MM.1S (cell line): ENCODE measurements at regions not wholly inside any gene's neighbourhood (a gene's known extent, or its start where the extent isn't known, plus 50 kb on each side); places are given as distances from the start of the nearest gene placed in this dataset.

Source experiments
- CTCF ChIP-seq: fragments of 300-600 bp; sonication (generic); IDR thresholded peaks from 2 replicates; pipeline ENCODE4 v1.5.1; 2016; ENCODE audit warnings: antibody characterized with exemption, low read length, mixed read lengths
- EZH2 ChIP-seq: fragments of 300-600 bp; sonication (generic); optimal IDR thresholded peaks from 2 replicates; pipeline ENCODE3; 2017; ENCODE audit warnings: low read depth, mild to moderate bottlenecking, antibody characterized with exemption, low read length, mixed read lengths

GRCh38 chr2:42971947-42972736 lies 179.8 kb upstream of the HAAO start:
- TF ChIP-seq CTCF (no peak), EZH2 (no peak)
